ENCODE measurements at regions not wholly inside any gene's neighbourhood (a gene's known extent, or its start where the extent isn't known, plus 50 kb on each side); places are given as distances from the start of the nearest gene placed in this dataset.

DNA sequence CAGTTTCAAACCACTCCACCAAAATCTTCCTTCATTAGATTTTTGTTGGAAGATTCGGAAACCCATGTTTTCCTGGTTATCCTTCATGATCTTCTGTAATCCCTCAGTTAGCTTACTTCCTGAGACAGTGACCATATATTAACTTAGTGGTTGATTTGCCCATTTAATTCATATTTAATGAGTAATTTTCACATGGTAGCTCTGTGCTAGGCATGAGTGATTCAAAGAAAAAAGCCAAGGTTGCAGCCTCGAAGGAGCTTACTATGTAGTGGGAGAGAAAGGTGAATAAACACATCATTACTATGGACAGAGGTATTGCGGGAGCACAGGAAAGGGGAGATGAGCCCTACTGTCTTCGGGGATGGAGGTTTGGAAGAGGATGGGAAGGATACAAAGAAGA is 158.5 kb downstream of the TLE1 start:
- Histone ChIP-seq H3K27me3 (replicated peaks in 1 of 4; ENCODE audit: control insufficient read depth in 3 of 4, extremely low read depth in 1 of 4, insufficient read depth in 3 of 4, low read length in 3 of 4) (no peaks in the 10 kb centered on the region), H3K23ac (ENCODE audit: insufficient read length) (no peak overlapping the region), H3K14ac (ENCODE audit: insufficient read length) (no peak overlapping the region), H3K4me3 (ENCODE audit: extremely low read depth in 1 of 4, insufficient read depth in 2 of 4, low read depth in 3 of 4, low read length in 4 of 4) (no peak overlapping the region), H4K20me1 (replicated peaks in 1 of 2; ENCODE audit: control insufficient read depth in 1 of 2, insufficient read depth in 2 of 2, low read length in 2 of 2) (no peaks in the 10 kb centered on the region), H3K9ac (replicated peaks in 1 of 4; ENCODE audit: extremely low read depth in 1 of 4, low read depth in 3 of 4, low read length in 3 of 4) (no peak overlapping the region), H4K8ac (ENCODE audit: extremely low read depth, insufficient read depth, low read length) (no peak overlapping the region), H2BK5ac (ENCODE audit: low read depth, low read length) (no peak overlapping the region), H2AK5ac (ENCODE audit: low read depth, low read length) (no peak overlapping the region), H3K23me2 (ENCODE audit: low read depth, low read length) (no peaks in the 10 kb centered on the region), H4K91ac (replicated peaks; ENCODE audit: insufficient read length, low read length) (no peak overlapping the region), H3K27ac (ENCODE audit: low read depth, low read length) (no peak overlapping the region), H3K9me3 (ENCODE audit: insufficient read depth in 2 of 2, low read depth in 1 of 2, low read length in 1 of 2) (no peaks in the 10 kb centered on the region), H2BK15ac (ENCODE audit: low read length) (no peak overlapping the region), H3K4me1 (replicated peaks in 1 of 4; ENCODE audit: control insufficient read depth in 3 of 4, insufficient read depth in 4 of 4, low read length in 3 of 4) (peaks cover 0 to 1% (median 0%) of the 10 kb centered on the region in 4 experiments; a peak in 1 of 7 replicates), H3K36me3 (ENCODE audit: control insufficient read depth in 2 of 4, insufficient read depth in 4 of 4, low read length in 3 of 4) (no peaks in the 10 kb centered on the region), H3K18ac (ENCODE audit: extremely low read depth, low read length) (no peak overlapping the region), H4K5ac (ENCODE audit: insufficient read length, low read depth, low read length) (no peak overlapping the region), H2BK12ac (ENCODE audit: low read depth, low read length) (no peak overlapping the region), H3K79me1 (ENCODE audit: low read depth, low read length) (no peaks in the 10 kb centered on the region), H3K56ac (replicated peaks; ENCODE audit: insufficient read length, low read depth, low read length) (no peak overlapping the region), H2BK120ac (replicated peaks; ENCODE audit: low read depth, low read length) (no peak overlapping the region), H3K4me2 (ENCODE audit: insufficient read depth in 1 of 2, low read depth in 2 of 2, low read length in 2 of 2) (no peak overlapping the region), H3K79me2 (ENCODE audit: control insufficient read depth in 1 of 2, insufficient read depth in 2 of 2, low read length in 2 of 2) (no peaks in the 10 kb centered on the region), H2AFZ (ENCODE audit: low read length) (no peak overlapping the region), H3K4ac (replicated peaks; ENCODE audit: insufficient read length, low read depth, low read length) (no peak overlapping the region), H2BK20ac (ENCODE audit: low read length) (no peak overlapping the region)
- ChIA-PET CTCF (ENCODE audit: partially characterized antibody) (interaction anchor here (2.0 to 3.9 kb wide), 2 partner anchors 8 to 11 kb away, joined by 10 to 11 read pairs; no protein-coding TSS in a partner anchor), POLR2A (ENCODE audit: partially characterized antibody) (interaction anchor here (1.4 kb wide), 1 partner anchor 8 kb away, joined by 3 read pairs; no protein-coding TSS in a partner anchor)
- WGBS, 2 experiments (ENCODE audit: extremely low coverage in 1 of 2, insufficient coverage in 1 of 2, insufficient read length in 1 of 2, insufficient replicate concordance in 2 of 2, low coverage in 1 of 2, low lambda C conversion rate in 2 of 2, missing lambda C conversion rate in 1 of 2) = 94% methylated on average over 4 of the region's 4 CpGs; no CpG with 5 or more reads in 1 of the 2 experiments
- FAIRE-seq (no peak), DNase-seq (ENCODE audit: low read depth in 1 of 2, low spot score in 2 of 2) (no peak)
- TF ChIP-seq, protein P1, sequence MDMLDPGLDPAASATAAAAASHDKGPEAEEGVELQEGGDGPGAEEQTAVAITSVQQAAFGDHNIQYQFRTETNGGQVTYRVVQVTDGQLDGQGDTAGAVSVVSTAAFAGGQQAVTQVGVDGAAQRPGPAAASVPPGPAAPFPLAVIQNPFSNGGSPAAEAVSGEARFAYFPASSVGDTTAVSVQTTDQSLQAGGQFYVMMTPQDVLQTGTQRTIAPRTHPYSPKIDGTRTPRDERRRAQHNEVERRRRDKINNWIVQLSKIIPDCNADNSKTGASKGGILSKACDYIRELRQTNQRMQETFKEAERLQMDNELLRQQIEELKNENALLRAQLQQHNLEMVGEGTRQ (IDR thresholded peaks at IDR 0.05; ENCODE audit: low read length) = no peak
- no peak for TF ChIP-seq TCF12 (IDR thresholded peaks at IDR 0.05; ENCODE audit: low read depth, low read length)
- TF ChIP-seq CREB1 (IDR thresholded peaks at IDR 0.05) = no peak
- no peak for TF ChIP-seq ZNF274 (IDR thresholded peaks at IDR 0.05; ENCODE audit: borderline replicate concordance, extremely low read depth, low read length)
- TF ChIP-seq POLR2A (IDR thresholded peaks at IDR 0.05; ENCODE audit: control extremely low read depth in 1 of 2, low read depth in 2 of 2, low read length in 2 of 2) = no peak
- TF ChIP-seq JUND (IDR thresholded peaks at IDR 0.05; ENCODE audit: low read length) = no peak
- no peak for TF ChIP-seq SUZ12 (IDR thresholded peaks at IDR 0.05; ENCODE audit: low read length)
- no peak for TF ChIP-seq EZH2 (IDR thresholded peaks at IDR 0.05; ENCODE audit: low read depth, low read length, severe bottlenecking)
- TF ChIP-seq, protein P2, sequence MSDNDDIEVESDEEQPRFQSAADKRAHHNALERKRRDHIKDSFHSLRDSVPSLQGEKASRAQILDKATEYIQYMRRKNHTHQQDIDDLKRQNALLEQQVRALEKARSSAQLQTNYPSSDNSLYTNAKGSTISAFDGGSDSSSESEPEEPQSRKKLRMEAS (IDR thresholded peaks at IDR 0.05) = no peak
- TF ChIP-seq NRF1 (IDR thresholded peaks at IDR 0.05; ENCODE audit: low read depth, low read length) = no peak
- TF ChIP-seq KDM1A (IDR thresholded peaks at IDR 0.05; ENCODE audit: borderline replicate concordance, low read length) = no peak
- no peak for TF ChIP-seq EGR1 (IDR thresholded peaks at IDR 0.05; ENCODE audit: borderline replicate concordance, low read depth, low read length)
- TF ChIP-seq BACH1 (IDR thresholded peaks at IDR 0.05; ENCODE audit: low read length) = no peak
- TF ChIP-seq GTF2F1 (IDR thresholded peaks at IDR 0.05; ENCODE audit: borderline replicate concordance, low read depth, low read length) = no peak
- TF ChIP-seq RXRA (IDR thresholded peaks at IDR 0.05; ENCODE audit: insufficient read depth, low read depth, low read length) = no peak
